Common myeloid progenitor, CD34-positive (primary cell): ENCODE measurements at regions not wholly inside any gene's neighbourhood (a gene's known extent, or its start where the extent isn't known, plus 50 kb on each side); places are given as distances from the start of the nearest gene placed in this dataset.

Source experiments
- CTCF ChIA-PET: fragments of 350-600 bp; sonication (Branson Sonifier 250); formaldehyde crosslinking; loops from one replicate; lab custom pipeline; 2021; ENCODE audit warnings: antibody characterized with exemption; lab: Charles Lee
- POLR2A ChIA-PET: fragments of 350-600 bp; sonication (Branson Sonifier 250); formaldehyde crosslinking; loops from one replicate; lab custom pipeline; 2021; ENCODE audit warnings: antibody characterized with exemption; lab: Charles Lee
- DNase-seq, 3 donors: peaks; one replicate each; pipeline versions ENCODE4 v3.0.0 to v3.0.0-alpha.2; 2013
- H3K27ac ChIP-seq, 2 experiments: 1 replicate in 1 of 2; 2 replicates in 1 of 2; pipeline ENCODE4 v1.7.0; 2013; ENCODE audit warnings: inconsistent platforms in 2 of 2, low read length in 2 of 2, mild to moderate bottlenecking in 2 of 2, low read depth in 1 of 2, moderate library complexity in 1 of 2; ENCODE audit not compliant: severe bottlenecking in 2 of 2, insufficient read depth in 1 of 2, poor library complexity in 1 of 2
- H3K27me3 ChIP-seq, 5 experiments: replicated peaks in 2 of 5; 1 replicate in 3 of 5; 2 replicates in 2 of 5; pipeline versions ENCODE4 v1.6.1 to v1.7.0; 2013; ENCODE audit warnings: low read length in 4 of 5, mild to moderate bottlenecking in 2 of 5, moderate library complexity in 2 of 5, inconsistent platforms in 1 of 5; ENCODE audit not compliant: insufficient read depth in 5 of 5, control insufficient read depth in 4 of 5
- H3K36me3 ChIP-seq, 4 experiments: 1 replicate in 2 of 4; 2 replicates in 2 of 4; pipeline versions ENCODE4 v1.6.1 to v1.7.0; 2013; ENCODE audit warnings: low read length in 3 of 4, control low read depth in 1 of 4, mild to moderate bottlenecking in 1 of 4; ENCODE audit not compliant: control insufficient read depth in 4 of 4, insufficient read depth in 4 of 4
- H3K4me1 ChIP-seq, 4 experiments: 1 replicate in 3 of 4; 2 replicates in 1 of 4; pipeline versions ENCODE4 v1.6.1 to v1.7.1; 2013; ENCODE audit warnings: low read length in 3 of 4, mild to moderate bottlenecking in 3 of 4, control low read depth in 1 of 4, inconsistent platforms in 1 of 4, moderate library complexity in 1 of 4; ENCODE audit not compliant: control insufficient read depth in 4 of 4, insufficient read depth in 4 of 4; ENCODE audit errors: control extremely low read depth in 1 of 4
- H3K4me3 ChIP-seq, 7 experiments: 1 replicate in 4 of 7; 2 replicates in 3 of 7; pipeline versions ENCODE4 v1.5.1 to v1.7.0; 2013; ENCODE audit warnings: mild to moderate bottlenecking in 7 of 7, low read length in 6 of 7, moderate library complexity in 6 of 7, inconsistent platforms in 2 of 7, low read depth in 2 of 7, control low read depth in 1 of 7; ENCODE audit not compliant: insufficient read depth in 4 of 7, control insufficient read depth in 1 of 7; ENCODE audit errors: extremely low read depth in 1 of 7
- H3K9me3 ChIP-seq, 5 experiments: 1 replicate in 4 of 5; 2 replicates in 1 of 5; pipeline versions ENCODE4 v1.6.1 to v1.7.1; 2013; ENCODE audit warnings: low read length in 4 of 5, mild to moderate bottlenecking in 2 of 5, inconsistent platforms in 1 of 5, low read depth in 1 of 5, moderate library complexity in 1 of 5; ENCODE audit not compliant: control insufficient read depth in 4 of 5, insufficient read depth in 2 of 5; ENCODE audit errors: control extremely low read depth in 1 of 5
- whole genome bisulfite sequencing: methylation state at CpG from one replicate; pipeline ENCODE4 v1.1.5; 2013; ENCODE audit not compliant: insufficient coverage; 5-methylcytosine and 5-hydroxymethylcytosine counted together

- no peaks in the 10 kb centered on the region for H3K4me1 ChIP-seq
- no peaks in the 10 kb centered on the region for H3K36me3 ChIP-seq
- no peak overlapping the region for H3K27ac ChIP-seq
- H3K9me3 ChIP-seq = no peaks in the 10 kb centered on the region
- H3K4me3 ChIP-seq = no peak overlapping the region
- CTCF ChIA-PET = no interaction called here
- POLR2A ChIA-PET = no interaction called here
- WGBS = no CpG with 5 or more reads among the region's 1 CpG
- no peaks in the 10 kb centered on the region for H3K27me3 ChIP-seq
- no peak for DNase-seq
These were observed 132.8 kb upstream of the L3MBTL4 start for GRCh38 chr18:6547476-6547875.

- POLR2A ChIA-PET = no interaction called here
These were observed 138.7 kb upstream of the L3MBTL4 start for GRCh38 chr18:6553234-6553900.

GRCh38 chr18:6557057-6557769 is 142.5 kb upstream of the L3MBTL4 start:
- H3K27ac ChIP-seq = no peak overlapping the region
- H3K36me3 ChIP-seq = no peaks in the 10 kb centered on the region
- peaks cover 0 to 24% (median 7%) of the 10 kb centered on the region in 5 experiments for H3K27me3 ChIP-seq
- CTCF ChIA-PET = no interaction called here
- no peak overlapping the region for H3K4me3 ChIP-seq
- 79% methylated on average over 15 of the region's 18 CpGs for WGBS
- POLR2A ChIA-PET = no interaction called here
- no peaks in the 10 kb centered on the region for H3K4me1 ChIP-seq
- no peaks in the 10 kb centered on the region for H3K9me3 ChIP-seq
- no peak for DNase-seq

More at GRCh38 chr18:6553234-6553900, 138.7 kb upstream of the L3MBTL4 start:
- Histone ChIP-seq H3K4me3 (no peak overlapping the region), H3K27ac (no peak overlapping the region), H3K9me3 (no peaks in the 10 kb centered on the region), H3K36me3 (no peaks in the 10 kb centered on the region), H3K27me3 (peaks cover 0 to 18% (median 7%) of the 10 kb centered on the region in 5 experiments), H3K4me1 (no peaks in the 10 kb centered on the region)
- CTCF ChIA-PET = no interaction called here
- no CpG with 5 or more reads among the region's 3 CpGs for WGBS
- DNase-seq = no peak

DNA sequence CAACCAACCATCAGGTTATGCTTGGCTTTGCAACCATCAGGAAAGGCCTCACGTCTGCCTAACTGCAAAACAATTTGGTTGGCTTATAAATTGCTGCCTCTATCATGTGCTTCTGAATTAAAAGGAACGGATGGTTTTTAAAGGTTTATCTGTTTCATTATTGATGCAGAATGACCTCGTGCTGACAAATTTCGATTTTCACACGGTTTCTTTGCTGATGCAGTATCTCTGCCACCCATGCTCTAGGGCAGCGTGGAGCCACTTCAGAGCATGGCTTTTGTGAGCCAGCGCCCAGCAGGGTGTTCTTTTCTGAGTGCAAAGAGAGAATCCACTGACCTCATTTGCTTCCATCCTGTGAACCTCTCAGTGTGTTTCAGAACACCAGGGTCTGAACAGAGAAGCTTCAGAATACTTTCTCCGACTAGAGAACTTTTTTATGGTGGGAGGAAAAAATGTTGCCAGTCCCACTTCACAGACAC is 143.1 kb upstream of the L3MBTL4 start:
- ChIA-PET CTCF (no interaction called here), POLR2A (no interaction called here)
- H3K36me3 ChIP-seq = no peaks in the 10 kb centered on the region
- no peaks in the 10 kb centered on the region for H3K9me3 ChIP-seq
- 91% methylated on average over 7 of the region's 8 CpGs for WGBS
- H3K27me3 ChIP-seq = peaks cover 0 to 24% (median 7%) of the 10 kb centered on the region in 5 experiments
- no peak for DNase-seq
- no peak overlapping the region for H3K4me3 ChIP-seq
- H3K27ac ChIP-seq = no peak overlapping the region
- H3K4me1 ChIP-seq = no peaks in the 10 kb centered on the region

DNA sequence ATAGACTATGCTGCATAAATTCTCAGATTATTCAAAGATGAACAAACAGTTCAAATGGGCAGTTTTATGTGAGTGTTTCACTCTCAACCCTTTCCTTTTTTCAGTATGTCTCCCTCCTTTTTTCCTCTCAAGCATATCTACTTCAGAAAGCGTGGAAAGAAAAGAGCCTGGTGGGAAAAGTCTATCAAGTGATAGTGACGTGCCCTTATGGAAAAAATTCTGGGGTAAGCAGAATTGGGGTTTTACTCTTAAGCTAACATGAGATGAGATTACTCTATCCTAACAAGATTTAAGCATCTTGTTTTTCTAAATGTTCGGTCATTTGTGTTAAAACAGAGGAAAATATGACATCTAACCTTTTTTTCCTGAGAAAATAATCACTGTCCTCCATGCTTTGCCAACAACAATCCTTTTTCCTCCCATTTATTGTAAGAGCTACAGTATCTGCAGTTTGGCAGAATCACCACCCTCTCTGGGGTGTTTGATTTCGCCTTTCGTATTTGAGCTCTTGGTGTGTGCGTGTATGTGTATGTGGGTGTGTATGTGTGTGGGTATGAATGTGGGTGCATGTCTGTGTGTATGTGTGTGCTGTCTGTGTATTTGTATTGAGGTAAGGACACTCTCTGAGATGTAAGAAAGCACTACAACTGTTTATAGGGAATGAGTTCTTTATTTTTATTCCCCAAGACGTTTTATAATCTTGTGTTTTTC is 143.9 kb upstream of the L3MBTL4 start:
- Histone ChIP-seq H3K27me3 (peaks cover 0 to 24% (median 7%) of the 10 kb centered on the region in 5 experiments), H3K9me3 (no peaks in the 10 kb centered on the region), H3K4me1 (no peaks in the 10 kb centered on the region), H3K36me3 (no peaks in the 10 kb centered on the region), H3K27ac (no peak overlapping the region), H3K4me3 (no peak overlapping the region)
- 80% methylated on average over 1 of the region's 7 CpGs for WGBS
- no peak for DNase-seq
- ChIA-PET CTCF (no interaction called here), POLR2A (no interaction called here)

- no peak for DNase-seq
- Histone ChIP-seq H3K36me3 (no peaks in the 10 kb centered on the region), H3K27ac (no peak overlapping the region), H3K9me3 (no peaks in the 10 kb centered on the region), H3K4me3 (no peak overlapping the region), H3K27me3 (peaks cover 0 to 24% (median 7%) of the 10 kb centered on the region in 5 experiments), H3K4me1 (no peaks in the 10 kb centered on the region)
- ChIA-PET POLR2A (no interaction called here), CTCF (no interaction called here)
- no CpG with 5 or more reads among the region's 1 CpG for WGBS
These were observed 144.6 kb upstream of the L3MBTL4 start for GRCh38 chr18:6559296-6559695.

GRCh38 chr18:6561016-6561415 is 146.3 kb upstream of the L3MBTL4 start:
- Histone ChIP-seq H3K27me3 (peaks cover 0 to 24% (median 7%) of the 10 kb centered on the region in 5 experiments), H3K4me1 (no peaks in the 10 kb centered on the region), H3K9me3 (no peaks in the 10 kb centered on the region), H3K27ac (no peak overlapping the region), H3K4me3 (no peak overlapping the region), H3K36me3 (no peaks in the 10 kb centered on the region)
- ChIA-PET POLR2A (no interaction called here), CTCF (no interaction called here)
- DNase-seq = no peak
- 98% methylated on average over 7 of the region's 9 CpGs for WGBS
